ENCODE measurements at regions not wholly inside any gene's neighbourhood (a gene's known extent, or its start where the extent isn't known, plus 50 kb on each side); places are given as distances from the start of the nearest gene placed in this dataset.
"Not testable (repeated sequence)": the region's sequence is repeated elsewhere in the genome, so short reads cannot be mapped to it uniquely, and the experiment has no call there.

DNA sequence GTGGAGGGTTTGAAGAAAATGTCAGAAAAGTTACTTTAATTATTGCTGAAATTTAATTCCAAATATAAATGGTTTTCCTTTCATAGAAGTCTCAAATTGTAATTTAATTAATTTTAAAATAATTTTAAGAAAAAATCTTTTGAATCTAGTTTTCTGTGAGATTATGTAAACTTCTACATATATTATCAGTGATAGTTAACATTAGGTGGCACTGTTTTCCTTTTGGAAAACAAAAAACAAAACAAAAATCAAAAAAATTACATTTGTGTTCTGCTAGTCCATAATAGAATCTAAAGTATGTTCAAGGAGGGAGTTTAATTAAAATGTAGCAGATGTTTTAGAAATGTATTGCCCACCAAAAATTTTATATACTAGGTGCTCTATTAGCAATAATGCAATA is 1456.7 kb downstream of the REEP3 start:
- no peak for DNase-seq

DNA sequence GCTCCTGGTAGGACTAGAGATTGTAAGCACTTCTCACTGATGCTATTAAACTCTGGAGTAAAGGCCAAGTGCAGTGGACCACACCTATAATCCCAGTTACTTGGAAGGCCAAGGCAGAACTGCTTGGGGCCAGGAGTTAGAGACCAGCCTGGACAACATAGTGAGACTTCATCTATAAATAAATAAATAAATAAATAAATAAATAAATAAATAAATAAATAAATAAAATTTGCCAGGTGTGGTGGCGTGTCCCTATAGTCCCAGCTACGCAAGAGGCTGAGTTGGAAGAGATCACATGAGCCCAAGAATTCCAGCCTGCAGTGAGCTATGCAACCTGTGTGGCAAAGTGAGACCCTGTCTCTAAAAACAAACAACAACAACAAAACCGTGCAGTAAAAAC is 1475.7 kb downstream of the REEP3 start:
- no peak for DNase-seq

DNA sequence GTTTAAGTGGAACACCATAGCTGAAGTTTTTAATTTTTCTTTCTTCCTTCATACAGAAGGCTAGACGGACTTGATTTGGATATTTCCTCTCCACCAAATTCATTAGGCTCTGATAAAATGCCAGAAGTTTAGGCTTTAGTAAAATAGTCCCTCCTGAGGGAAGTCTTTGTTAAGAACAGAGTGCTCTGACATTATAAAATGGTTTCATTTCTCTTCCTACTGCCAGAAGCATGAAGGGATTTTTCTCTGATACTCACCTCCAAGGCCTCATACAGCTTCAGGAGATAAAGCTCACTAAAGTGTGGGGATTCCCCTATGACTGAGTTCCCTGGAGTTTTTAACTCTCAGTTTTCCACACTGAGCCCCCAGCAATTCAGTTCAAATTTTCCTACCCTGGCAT is 1489.6 kb downstream of the REEP3 start:
- DNase-seq = no peak

DNA sequence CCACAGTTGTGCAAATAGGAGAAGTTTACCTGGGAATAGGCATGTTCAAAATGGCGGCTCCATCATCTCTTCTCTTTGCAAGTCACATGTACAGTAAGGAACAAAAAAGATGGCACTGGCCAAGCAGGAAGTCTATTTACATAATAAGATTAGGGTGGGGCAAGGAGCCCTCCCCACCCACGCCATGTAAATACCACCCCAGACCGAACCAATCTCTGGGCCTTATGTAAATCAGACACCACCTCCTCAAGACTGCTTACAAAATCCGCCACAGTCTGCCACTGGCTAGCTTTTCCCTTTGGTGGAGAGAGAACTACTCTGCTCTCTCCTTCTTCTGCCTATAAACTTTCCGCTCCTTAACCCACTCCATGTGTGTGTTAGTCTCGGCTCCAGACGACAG is 1496.3 kb downstream of the REEP3 start:
- no peak for DNase-seq

DNA sequence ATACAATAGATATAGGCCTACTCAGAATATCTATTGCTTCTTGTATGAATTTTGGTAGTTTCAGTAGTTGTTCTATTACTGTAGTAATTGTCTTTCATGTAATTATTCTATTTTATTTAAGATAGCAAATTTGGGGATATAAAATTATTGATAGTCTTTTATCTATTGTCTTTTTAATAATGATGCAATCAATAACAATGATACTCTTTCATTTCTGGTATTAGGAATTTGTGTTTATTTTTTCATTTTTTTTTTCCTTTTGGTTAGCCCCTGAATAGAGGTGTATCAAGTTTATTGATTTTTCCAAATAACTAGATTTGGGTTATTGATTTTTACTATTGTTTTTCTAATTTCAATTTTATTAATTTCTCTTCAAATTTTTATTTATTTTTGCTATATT is 1503.7 kb downstream of the REEP3 start:
- DNase-seq = no peak

DNA sequence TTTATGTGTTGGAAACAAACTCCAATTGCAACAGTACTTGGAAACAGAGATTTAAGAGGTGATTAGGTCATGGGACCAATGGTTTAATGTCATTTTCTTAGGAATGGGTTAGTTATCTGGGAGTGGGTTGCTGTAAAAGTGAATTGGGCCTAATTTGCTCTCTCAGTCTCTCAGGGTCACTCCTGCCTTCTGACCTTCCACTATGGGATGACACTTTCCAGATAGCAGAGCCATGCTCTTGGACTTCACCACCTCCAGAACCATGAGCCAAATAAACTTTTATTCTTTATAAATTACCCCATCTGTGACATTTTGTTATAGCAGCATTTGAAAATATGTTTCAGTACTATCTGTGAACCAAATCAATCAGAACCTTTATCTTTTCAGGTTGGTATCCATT is 1509.1 kb downstream of the REEP3 start:
- DNase-seq = no peak

DNA sequence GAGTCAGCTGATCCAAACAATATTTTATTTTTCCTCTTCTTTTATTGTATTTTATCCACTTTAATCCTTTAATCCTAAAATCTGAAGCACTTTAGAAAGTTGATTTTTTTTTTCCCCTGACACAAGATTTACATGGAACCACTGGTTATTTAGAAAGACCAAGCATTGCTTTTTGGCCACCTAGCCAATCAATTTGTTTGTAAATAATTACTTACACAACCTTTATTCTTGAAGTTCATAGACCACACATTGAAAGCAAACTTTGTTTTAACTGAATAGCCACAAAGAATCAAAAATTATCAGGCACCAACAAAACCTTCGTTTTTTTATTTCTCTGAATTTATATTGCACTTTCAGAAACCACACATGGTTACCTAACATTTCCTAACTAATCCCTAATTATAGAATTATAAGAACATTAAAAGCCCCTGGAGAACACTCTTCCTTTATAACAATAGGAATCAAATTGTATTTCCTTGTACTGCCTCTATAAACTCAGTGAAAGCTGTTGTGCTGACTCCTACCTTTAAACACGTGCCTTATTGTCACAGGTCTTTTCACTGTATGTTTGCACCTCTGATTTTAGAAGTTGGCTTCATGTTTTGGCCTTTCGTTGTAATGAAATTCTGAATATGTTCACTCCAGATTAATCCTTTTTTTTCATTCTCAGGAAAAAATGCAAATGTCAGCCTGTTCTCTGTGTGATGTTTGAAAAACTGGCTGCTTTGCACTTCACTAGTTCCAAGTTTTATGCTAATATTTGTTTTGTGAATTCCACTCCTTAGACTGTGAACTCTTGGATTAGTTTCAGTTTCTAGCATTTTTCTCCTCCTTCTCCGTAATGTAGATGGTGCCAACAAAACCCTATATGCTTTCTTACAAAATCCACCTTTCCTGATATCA is 1511.9 kb downstream of the REEP3 start:
- no peak for DNase-seq

DNA sequence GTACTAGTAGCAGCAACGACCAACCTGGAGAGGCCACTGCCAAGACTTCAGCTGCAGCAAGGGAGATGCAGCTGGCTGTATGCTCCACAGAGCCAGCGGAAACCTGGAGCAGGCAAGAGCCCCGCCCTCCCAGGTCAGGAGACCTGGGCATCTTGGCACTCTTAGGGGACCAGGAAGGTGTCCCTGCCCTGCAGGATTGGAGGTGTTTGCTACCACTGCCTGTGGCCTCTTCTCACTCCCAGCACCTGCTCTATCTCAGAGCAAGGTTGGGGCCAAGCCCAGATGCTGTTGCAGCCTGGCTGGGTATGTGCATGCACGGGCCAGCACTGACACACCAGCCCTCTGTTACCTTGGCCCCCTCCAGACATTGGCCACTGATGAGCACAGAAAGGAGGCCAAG is 1512.8 kb downstream of the REEP3 start:
- no peak for DNase-seq

DNA sequence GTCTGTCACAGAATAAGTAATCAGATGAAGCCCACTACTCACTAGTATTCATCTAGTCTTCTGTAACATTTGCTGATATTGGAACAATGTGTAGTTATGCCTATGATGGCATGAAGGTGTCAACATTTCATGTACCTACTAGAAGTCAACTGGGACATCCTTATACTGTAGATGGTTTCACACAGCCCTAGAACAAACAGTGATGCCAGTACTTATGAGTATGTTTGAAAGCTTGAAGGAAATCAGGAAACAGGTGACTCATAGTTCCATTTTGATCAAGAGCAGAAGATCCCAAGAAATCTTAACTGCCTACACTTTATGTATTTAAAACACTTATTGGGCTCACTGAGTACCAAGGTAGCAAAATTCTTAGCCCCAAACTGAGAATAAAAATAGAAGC is 1519.6 kb downstream of the REEP3 start:
- DNase-seq = no peak

DNA sequence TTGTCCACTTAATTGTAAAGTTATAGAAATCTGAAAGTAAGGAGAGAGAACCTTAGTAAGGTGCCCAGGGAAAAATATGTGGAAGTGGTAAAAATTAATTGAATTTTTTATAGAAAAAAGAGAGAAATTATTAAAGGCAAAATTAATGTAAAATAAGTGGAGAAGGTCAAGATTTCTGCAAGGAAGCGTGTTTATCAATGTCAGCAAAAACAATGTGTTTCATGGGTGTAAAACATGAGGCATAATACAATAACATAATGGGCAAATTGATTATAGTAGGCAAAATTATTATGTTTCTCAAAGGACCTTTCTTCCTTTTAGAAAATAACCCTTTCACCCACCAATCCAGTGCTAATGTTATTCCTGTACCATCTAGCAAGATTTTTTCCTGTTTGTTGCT is 1520.1 kb downstream of the REEP3 start:
- no peak for DNase-seq

DNA sequence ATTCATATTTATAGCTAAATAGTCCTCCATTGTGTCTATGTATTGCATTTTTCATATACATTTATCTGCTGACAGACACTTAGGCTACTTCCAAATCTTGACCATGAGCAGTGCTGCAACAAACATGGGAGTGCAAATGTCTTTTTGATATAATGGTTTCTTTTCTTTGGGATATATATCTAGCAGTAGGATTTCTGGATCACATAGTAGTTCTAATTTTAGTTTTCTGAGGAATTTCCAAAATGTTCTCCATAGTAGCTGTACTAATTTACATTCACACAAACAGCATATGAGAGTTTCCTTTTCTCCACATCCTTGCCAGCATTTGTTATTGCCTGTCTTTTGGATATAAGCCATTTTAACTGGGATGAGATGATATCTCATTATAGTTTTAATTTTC is 1521.3 kb downstream of the REEP3 start:
- no peak for DNase-seq

DNA sequence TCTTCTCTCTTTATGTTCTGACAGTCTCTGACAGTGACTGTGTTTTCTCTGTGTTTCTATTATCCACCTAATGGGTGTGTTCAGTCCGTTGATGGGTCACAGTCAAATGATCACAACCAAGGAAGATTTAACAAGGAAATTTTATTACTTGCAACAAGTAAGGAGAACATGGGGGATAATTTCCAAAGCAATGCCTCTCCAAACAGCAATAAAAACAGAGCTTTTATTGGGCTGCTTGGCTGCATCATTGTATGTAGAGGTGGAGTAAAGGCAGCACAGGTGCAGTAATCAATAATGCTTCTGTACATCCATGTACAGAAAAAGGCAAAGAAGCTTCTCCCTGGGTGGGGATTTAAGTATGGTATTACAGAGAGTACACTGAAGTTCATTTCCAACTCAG is 1525.6 kb downstream of the REEP3 start:
- DNase-seq = no peak

DNA sequence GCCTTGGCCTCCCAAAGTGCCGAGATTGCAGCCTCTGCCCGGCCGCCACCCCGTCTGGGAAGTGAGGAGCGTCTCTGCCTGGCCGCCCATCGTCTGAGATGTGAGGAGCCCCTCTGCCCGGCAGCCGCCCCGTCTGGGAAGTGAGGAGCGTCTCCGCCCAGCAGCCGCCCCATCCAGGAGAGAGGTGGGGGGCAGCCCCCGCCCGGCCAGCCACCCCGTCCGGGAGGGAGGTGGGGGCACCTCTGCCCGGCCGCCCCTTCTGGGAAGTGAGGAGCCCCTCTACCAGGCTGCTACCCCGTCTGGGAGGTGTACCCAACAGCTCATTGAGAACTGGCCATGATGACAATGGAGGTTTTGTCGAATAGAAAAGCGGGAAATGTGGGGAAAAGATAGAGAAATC is 1530.9 kb downstream of the REEP3 start:
- DNase-seq = not testable (repeated sequence)

DNA sequence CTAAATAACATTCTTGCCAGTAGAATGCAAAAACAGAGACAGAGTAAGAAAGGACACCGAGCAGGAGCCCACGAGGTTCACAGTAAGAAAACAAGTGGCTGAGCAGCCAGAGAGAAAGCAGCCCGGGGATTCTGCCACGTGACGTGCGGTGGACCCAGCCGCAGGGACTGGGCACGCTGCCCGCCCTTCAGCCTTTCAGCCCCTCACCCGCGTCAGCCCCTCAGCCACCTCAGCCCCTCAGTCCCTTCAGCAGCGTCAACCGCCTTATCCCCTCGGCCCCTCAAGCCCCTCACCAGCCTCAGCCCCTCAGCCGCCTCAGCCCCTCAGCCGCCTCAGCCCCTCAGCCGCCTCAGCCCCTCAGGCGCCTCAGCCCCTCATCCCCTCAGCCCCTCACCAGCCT is 1532.2 kb downstream of the REEP3 start:
- DNase-seq = not testable (repeated sequence)

DNA sequence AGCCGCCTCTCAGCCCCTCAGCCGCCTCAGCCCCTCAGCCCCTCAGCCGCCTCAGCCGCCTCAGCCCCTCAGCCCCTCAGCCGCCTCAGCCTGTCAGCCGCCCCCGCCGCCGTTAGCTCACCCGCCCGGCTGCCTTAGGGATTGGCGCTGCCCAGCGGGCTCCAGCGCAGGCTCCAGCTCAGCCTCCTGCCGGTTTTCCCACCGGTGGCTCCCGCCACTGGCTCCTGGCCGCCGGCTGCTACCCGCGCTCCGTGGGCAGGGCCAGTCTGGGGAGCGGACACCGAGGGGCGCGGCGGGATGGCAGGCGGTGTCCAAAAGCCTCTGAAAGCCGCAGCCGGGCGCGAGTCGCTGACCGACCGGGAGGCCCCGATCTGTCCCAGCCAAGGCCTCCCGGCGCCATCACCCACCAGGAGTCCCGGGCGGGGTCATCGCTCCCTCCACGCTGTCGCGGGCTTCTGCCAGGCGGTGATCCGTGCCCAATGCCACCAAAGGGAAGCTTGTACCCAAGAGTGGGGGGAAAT is 1532.7 kb downstream of the REEP3 start:
- not testable (repeated sequence) for DNase-seq

DNA sequence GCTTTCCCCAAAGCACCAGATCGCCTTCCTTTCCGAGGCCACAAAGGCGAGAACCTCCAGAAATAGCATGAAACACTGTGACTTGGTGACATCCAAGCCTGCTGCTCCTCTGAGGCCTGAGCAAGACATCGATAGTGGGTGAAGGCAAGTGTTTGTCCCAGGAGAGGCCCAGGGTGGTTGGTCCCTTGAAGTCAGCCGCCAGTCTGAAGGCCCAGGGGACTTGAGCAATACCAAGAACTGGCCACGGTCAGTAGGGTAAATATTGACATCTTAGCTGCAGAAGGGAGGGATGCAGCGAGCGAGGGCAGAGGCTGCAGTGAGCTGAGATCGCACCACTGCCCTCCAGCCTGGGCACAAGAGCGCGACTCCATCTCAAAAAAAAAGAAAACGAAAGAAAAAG is 1533.5 kb downstream of the REEP3 start:
- DNase-seq = not testable (repeated sequence)

DNA sequence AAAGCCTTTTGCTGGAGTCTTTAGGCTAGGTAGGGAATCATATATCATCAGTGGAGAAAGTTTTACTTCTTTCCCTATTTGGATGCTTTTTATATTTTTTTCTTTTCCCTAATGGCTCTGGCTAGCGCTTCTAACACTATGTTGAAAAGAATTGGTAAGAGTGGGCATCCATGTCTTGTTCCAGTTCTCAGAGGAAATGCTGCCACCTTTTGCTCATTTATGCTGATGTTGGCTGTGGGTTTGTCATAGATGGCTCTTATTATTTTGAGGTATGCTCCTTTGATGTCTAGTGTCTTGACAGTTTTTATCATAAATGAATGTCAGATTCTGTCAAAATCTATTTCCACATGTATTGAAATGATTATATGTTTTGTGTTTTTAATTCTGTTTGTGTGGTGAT is 1544.1 kb downstream of the REEP3 start:
- no peak for DNase-seq

DNA sequence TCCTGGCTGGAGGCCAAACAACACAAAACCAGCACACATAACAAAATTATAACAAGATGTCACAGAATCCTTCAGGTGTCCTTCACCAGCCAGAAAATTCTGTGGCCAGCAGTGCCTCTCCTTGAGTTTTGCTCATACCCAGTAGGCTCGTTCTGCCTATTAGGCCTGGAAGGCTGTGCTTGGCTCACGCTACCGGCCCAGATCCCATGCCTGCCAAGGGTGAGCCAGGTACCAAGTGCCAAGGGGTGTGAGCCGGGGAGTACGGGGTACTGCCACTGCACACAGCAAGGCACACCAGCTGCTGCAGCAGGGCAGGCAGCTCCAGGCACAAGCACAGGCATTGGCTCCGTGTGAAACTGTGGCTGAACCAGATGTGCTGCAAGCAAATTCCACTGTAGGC is 1562.0 kb downstream of the REEP3 start:
- no peak for DNase-seq

DNA sequence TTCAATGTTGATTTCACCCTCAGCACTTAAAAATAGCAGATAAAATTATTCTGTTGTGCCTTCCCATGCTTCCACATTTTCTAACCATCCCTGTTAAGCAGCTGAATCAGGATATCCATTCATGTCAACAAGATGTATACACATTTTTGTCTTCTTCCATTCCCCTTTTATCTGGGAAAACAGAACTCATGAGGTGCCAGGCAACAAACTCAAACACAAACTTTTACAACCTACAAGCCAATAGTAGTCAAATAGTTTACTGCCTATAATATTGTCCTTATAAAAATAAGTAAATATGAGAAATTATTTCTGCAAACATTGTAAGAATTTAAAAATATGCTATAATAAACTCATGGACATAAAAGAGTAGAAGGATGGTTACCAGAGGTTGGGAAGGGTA is 1569.8 kb downstream of the REEP3 start:
- DNase-seq = no peak

DNA sequence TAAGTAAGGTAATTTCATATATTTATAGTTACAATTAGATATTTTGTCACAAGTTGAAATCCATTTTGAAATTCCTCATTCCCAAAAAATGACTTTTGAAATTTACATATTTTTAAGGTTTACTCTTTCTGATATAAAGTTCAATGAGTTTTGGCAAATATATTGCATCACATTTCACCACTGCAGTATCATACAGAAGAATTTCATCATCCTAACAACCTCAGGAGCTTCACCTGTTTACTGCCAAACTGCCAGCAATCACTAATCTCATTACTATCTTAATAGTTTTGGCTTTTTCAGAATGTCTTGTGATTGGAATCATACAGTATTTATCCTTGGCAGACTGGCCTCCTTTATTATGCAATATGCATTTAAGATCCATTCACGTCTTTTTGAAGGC is 1578.9 kb downstream of the REEP3 start:
- DNase-seq = no peak

DNA sequence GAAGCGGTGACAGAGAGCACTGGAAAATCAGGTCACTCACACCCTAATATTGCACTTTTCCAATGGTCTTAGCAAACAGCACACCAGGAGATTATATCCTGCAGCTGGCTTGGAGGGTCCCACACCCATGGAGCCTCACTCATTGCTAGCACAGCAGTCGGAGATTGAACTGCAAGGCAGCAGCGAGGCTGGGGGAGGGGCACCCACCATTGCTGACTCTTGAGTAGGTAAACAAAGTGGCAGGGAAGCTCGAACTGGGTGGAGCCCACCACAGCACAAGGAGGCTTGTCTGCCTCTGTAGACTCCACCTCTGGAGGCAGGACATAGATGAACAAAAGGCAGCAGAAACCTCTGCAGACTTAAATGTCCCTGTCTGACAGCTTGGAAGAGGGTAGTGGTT is 1579.7 kb downstream of the REEP3 start:
- DNase-seq = not testable (repeated sequence)

DNA sequence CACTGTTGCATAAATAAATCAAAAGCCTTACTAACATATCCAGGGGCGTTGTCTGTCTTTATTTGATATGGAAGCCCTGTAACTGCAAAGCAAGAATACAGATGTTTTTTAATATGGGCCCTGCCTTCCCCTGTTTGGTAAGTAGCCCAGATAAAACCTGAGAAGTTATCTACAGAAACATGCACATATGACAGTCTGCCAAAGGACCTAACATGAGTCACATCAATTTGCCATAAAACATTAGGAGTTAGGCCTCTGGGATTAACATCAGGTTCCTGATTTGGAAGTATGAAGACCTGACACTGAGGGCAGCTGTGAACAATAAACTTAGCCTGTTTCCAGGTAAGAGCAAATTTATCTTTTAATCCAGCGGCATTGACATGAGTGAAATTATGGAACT is 1588.8 kb downstream of the REEP3 start:
- DNase-seq = no peak

DNA sequence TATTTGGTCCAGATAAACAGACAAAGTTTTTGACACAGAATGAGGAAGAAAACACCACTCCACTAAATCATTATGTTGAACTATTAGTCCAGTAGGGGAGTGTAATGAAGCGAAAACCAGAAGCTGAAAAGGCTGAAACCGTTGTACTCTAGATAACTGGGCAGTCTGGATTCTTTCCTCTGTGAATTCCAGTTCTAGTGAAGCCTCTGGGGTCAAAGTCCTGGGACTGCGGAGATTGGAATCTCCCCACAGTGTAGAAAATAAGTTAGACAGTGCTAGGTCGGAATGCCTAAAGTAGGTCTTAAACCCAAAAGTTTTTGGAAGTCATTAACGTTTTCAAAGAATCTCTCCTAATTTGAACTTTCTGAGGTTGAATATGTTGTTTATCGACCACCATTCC is 1589.9 kb downstream of the REEP3 start:
- not testable (repeated sequence) for DNase-seq

DNA sequence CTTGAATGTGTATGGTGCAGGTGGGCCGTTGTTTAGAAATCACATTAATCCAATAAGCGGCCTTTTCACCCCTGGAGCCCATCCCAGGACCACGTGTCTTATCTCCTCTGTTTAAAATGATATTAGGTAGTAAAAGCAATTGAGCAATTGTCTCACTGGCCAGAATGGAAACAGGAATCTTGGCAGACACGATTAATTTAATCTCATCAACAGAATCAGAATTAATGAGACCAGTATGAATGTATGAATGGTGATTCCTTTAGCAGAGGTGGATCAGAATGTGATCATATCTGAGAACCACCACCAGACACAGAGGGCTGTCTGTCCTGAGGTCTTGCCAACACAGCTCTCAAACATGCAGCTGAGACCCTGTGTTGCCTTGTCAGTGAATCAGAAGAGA is 1591.4 kb downstream of the REEP3 start:
- no peak for DNase-seq

DNA sequence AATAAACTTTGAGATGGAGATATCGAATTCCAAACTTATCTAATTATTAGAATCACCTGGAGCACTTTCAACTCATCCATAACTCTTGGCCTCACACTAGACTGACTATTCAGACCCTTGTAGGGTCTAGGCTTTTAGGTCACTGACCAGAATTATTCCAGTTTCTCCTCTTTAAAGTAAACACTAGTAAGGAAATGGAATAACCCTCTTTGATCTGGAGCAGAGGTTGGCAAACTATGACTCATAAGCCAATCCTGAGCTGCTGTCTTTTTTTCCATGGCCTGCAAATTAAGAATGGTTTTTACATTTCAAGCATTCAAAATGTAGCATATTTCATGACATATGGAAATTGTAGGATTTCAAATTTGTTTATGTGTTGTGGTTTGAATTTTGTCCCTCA is 1601.9 kb downstream of the REEP3 start:
- no peak for DNase-seq
